ENCODE measurements at regions not wholly inside any gene's neighbourhood (a gene's known extent, or its start where the extent isn't known, plus 50 kb on each side); places are given as distances from the start of the nearest gene placed in this dataset.

- peak in 1 of 2 experiments; percentile 47 for DNase-seq
Observed at GRCh38 chr6:90401933-90402830, 105.5 kb upstream of the BACH2 start.

GRCh38 chr6:90399970-90400369 is 103.3 kb upstream of the BACH2 start:
- DNase-seq: peak in 1 of 2 experiments; percentile 20

- peak; percentile 69 to 95 for DNase-seq
Observed at GRCh38 chr6:90397929-90398674, 101.5 kb upstream of the BACH2 start.

GRCh38 chr6:90397047-90397446 is 100.4 kb upstream of the BACH2 start:
- no peak for DNase-seq

DNA sequence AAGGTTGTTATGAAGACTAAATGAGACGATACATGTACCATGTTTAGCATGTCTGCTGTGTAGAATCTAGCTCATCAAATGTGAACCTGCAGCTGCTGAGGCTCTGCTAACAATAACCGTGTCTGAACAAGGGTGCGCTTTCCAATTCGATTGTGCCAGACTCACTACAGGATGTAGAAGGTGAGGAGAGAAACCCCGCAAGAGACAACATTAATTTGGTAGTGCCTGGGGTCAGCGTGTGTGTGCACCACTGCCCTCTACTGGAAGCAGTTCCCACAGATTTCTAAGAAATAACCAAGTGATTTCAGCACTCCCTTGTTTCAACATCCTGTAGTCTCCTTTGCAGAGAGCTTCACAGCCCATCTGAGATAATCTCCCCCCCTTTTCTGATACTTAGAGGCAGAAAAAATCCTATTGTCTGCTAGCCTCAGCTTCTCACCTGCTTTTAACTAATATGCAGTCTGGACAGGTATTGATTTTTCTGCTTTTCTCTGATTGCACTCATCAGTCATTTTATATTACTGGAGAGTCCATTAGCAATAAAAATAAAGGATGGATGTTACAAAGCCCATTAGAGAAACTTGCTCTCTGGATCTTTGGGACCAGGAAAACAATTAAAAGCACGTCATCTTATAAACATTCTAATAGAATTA is 96.7 kb upstream of the BACH2 start:
- DNase-seq: peak; percentile 59 to 72

DNA sequence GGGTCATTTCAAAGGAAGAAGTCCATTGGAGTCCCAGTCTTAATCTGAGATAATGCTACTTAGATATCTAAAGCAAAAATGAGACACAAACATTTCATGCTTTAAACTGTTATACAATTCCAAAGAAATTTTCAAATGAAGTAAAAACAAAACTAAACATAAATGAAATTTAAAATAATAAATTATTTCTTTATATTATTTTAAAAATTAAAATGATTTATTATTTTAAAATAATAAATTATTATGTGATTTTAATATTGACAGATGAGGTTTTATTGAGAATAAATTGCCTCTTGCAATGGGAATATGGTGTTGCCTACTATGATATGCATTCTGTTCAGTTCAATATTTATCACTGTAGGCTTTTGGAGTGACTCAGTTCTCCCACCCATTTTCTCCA is 93.7 kb upstream of the BACH2 start:
- DNase-seq: no peak

DNA sequence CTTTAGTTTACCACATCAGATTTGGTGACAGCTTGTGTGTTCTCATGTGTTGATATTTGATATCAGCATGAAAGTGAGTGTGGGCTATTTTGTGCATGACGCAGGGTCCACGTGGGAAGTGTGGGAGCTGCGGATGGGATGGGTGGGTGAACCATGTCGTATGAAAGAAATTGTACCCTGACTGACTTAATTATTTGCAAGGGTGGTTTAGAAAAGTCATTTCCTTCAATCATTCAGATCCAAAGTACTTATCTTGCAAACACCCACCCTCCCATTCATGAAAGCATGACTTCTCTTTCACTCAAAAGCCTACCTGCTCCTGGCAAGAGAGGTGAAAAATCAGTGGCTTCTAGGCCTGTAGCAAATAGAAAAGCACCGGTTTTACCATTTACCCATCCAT is 91.8 kb upstream of the BACH2 start:
- DNase-seq: no peak

DNA sequence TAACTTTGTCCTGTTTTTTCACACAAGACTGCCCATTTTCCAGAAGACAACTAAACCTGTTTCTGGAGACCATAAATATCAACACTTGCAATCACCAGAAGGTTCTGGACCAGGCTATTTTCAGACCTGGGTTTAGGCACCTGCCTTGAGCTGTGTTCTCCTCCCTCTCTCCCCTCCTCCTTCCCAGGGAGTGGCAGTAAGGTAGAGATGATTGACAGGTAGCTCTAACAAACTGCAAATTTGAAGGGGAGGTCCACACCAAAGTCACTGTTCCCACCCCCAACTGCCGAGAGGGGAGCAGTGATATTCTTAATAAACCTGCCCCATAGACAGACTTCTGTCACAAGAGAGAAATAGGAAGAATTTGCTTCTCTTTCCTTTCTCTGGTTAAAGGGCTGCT is 91.2 kb upstream of the BACH2 start:
- DNase-seq: no peak

GRCh38 chr6:90387383-90387775 is 90.7 kb upstream of the BACH2 start:
- DNase-seq: no peak

DNA sequence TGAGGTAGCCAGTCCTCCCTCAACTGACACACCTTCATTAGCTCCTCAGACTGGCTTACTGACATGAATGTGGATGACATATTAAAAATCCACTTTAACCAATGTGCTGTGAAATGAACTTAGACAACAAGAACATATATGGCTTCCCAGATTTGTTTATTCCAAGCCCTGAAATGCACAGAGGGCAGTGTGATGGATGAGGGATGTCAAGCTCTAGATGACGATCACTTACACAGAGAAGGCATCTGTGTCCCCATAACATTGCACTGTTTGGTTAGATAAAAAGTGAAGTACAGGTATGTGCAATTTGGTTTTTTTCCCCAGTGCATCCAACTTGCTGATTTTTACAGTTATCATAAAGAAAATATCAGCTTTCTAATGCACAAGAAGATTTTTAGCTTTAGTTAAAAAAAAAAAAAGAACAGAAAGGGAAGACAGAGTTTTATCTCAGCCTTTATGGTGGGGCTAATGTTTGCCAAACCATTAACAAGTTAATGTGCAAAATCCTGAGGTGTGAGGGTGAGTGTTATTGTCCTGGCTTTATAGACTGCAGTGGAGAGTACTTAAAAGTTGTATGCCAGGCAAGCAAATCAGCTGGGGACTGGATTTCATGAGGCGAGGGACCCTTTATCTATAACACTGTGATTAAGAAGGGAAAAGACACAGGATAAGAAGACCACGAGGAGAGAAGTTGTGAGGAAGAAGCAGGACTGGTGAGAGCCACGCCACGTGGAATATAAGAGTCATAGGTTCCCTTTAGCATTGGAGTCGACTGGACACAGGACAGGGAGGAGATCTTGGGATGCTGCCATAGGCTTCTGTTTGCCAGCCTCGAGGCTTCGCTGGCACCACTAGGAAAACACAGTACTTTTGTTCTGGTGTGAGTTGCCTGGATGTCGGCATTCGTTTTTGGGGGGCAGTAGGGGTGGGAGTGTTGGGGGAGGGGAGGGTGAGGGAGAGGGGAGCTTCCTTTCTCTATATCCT is 90.0 kb upstream of the BACH2 start:
- DNase-seq: no peak

DNA sequence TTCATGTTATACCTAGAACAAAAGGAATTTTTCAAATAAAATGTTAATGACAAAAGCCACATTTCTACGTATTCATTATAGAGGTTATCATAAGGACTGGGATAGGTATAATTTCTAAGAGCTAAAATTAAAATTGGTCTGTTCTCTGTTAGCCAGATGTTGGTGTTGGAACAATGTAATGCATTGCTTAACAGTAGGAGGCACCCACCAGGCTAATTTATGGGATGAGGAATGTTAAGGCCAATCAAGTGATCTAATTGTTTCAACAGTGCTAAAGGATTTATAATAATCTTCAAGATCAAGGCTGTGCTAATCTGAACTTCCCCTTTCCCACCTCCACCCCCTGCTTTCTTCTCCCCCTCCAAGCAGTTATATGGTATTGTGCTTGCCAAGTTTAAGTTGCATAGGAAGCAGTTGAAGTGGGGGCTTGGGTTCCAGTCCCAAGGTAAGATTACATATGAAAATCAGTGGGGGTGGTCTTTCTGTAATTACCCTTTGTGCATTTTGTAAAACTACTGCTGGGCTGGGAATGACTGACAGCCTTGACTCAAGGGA is 89.2 kb upstream of the BACH2 start:
- no peak for DNase-seq

DNA sequence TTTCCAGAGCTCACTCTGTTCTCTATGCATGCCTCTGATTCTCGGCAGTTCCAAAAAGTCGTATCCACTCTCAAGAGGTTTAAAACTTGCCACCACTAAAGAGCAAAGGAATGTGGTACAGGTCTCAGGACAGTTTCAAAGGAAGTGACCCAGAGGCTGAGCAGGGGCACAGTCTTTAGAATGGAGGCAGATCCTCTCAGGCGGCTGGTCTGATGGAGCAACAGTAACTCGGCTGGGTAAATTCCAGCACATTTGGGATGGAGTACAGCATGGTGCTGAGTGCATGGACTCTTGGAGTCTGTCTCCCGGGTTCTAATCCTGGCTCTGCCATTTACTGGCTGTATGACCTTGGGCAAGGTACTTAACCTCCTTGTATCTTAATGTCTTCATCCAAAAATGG is 88.1 kb upstream of the BACH2 start:
- DNase-seq: no peak

DNA sequence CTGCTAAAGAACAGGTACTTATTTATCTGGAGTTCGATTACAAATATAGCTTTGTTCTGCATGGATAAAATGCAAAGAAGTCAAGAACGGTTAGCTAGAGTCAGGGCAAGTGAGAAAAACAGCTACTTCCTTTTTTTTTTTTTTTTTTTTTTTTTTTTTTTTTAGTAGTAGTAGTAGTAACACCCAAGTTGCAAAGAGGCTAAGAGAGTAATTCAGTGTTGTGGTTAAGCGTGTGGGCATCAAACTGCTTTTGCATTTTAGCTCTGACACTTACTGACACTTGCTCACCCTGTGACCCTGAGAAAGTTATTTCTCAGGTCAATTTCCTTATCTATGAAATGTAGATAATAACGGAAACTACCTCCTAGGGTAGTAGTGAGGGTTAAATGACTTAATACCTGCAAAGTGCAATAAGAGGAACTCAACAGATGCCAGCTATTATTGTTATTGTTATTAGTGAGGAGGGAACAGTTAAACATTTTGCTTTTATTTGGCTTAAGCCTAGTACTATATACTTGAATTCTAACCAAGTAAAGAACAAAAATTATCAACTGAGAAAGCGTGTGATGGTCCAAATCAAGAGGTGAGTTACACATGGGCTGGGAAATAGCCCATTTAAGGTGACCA is 86.7 kb upstream of the BACH2 start:
- no peak for DNase-seq

GRCh38 chr6:90382760-90383159 is 86.1 kb upstream of the BACH2 start:
- DNase-seq: no peak

DNA sequence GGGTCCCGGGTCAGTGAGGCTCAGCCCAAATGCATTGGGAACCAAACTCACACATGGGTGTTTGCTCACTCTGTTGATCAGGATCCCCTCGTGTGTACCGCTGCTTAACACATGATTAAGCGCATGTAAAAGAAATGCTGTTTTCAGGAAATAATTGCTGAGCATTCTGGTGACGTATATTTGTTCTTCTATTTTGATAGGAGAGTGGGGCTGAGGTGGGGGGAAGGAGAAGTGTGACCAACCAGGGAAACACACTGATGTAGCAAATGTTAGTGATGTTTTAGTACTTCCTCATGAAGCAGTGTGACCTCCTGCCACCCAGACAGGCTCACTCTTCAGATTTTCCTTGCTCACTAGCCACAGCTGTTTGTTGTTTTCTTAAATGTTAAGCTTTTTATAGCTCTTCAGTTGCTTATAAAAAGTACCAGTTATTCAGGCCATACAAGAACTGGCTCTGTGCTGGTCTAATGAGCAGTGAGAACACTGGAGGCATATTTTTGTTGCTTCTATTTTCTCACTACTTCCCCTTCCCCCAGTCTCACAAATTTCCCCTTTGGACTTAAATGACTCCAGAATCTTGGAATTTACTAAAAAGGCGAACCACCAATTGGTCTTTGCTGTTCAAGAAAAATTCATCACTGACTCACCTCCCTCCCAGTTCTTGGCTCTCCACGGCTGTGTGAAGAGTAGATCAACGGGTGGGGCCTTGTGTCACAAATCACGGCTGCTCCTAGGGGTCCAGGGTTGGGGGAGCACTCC is 79.2 kb upstream of the BACH2 start:
- no peak for DNase-seq

GRCh38 chr6:90374201-90374600 is 77.6 kb upstream of the BACH2 start:
- no peak for DNase-seq

GRCh38 chr6:90372885-90373284 is 76.2 kb upstream of the BACH2 start:
- DNase-seq: no peak

GRCh38 chr6:90372450-90372849 is 75.8 kb upstream of the BACH2 start:
- no peak for DNase-seq

- DNase-seq: no peak
Observed at GRCh38 chr6:90370493-90370959, 73.9 kb upstream of the BACH2 start.

DNA sequence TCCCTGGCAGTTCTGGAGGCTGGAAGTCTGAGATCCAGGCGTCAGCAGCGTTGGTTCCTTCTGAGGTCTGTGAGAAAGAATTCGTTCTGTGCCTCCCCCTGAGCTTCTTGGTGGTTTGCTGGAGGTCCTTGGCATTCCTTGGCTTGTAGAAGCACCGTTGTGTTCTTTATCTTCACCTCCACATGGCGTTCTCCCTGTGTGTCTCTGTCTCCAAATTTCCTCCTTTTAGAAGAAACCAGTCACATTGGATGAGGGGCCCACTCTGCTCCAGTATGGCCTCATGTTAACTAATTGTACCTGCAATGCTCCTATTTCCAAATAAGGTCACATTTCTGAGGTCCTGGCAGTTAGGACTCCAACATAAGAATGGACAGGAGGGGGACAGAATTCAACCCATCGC is 73.0 kb upstream of the BACH2 start:
- no peak for DNase-seq

Measured in stimulated activated CD4-positive, alpha-beta T cell treated with anti-CD3 and anti-CD28 coated beads, Interleukin-4, amount 100 ng/mL, for 4 hours (primary cell).